Endodermal cell (in vitro differentiated cells): ENCODE measurements at regions not wholly inside any gene's neighbourhood (a gene's known extent, or its start where the extent isn't known, plus 50 kb on each side); places are given as distances from the start of the nearest gene placed in this dataset.

Experiments used
- DNase-seq: peaks from one replicate; pipeline ENCODE4 v3.0.0-alpha.2; 2017
- H3K27ac ChIP-seq: 2 replicates; pipeline ENCODE4 v1.5.1; 2013; ENCODE audit warnings: mild to moderate bottlenecking, low read depth, low read length, moderate library complexity
- H3K27me3 ChIP-seq: 2 replicates; pipeline ENCODE4 v1.6.1; 2013; ENCODE audit warnings: mild to moderate bottlenecking, low read length, moderate library complexity; ENCODE audit not compliant: insufficient read depth, control insufficient read depth, poor library complexity, severe bottlenecking
- H3K36me3 ChIP-seq: 2 replicates; pipeline ENCODE4 v1.7.0; 2013; ENCODE audit warnings: mild to moderate bottlenecking, low read length, moderate library complexity; ENCODE audit not compliant: control insufficient read depth, insufficient read depth
- H3K4me1 ChIP-seq: one replicate; pipeline ENCODE4 v1.7.0; 2013; ENCODE audit warnings: low read length; ENCODE audit not compliant: control insufficient read depth, insufficient read depth
- H3K4me3 ChIP-seq: 2 replicates; pipeline ENCODE4 v1.5.1; 2013; ENCODE audit warnings: mild to moderate bottlenecking, low read length, moderate library complexity
- H3K9ac ChIP-seq: 2 replicates; pipeline ENCODE4 v1.6.1; 2013; ENCODE audit warnings: mild to moderate bottlenecking, low read length, moderate library complexity; ENCODE audit not compliant: poor library complexity, severe bottlenecking; ENCODE audit errors: extremely low read depth
- H3K9me3 ChIP-seq: 2 replicates; pipeline ENCODE4 v1.6.1; 2013; ENCODE audit warnings: mild to moderate bottlenecking, low read length, moderate library complexity; ENCODE audit not compliant: control insufficient read depth
- H3K27ac Mint-ChIP-seq: 2 replicates; pipeline ENCODE4 v1.8.0; 2020; ENCODE audit warnings: mixed read lengths
- H3K27me3 Mint-ChIP-seq: 2 replicates; pipeline ENCODE4 v1.8.0; 2021; ENCODE audit warnings: mild to moderate bottlenecking, mixed read lengths; ENCODE audit not compliant: insufficient read depth
- H3K36me3 Mint-ChIP-seq: 2 replicates; pipeline ENCODE4 v1.8.0; 2020; ENCODE audit warnings: low read depth, mixed read lengths
- H3K4me1 Mint-ChIP-seq: 2 replicates; pipeline ENCODE4 v1.8.0; 2020; ENCODE audit warnings: mixed read lengths
- H3K4me3 Mint-ChIP-seq: 2 replicates; pipeline ENCODE4 v1.8.0; 2020; ENCODE audit warnings: mild to moderate bottlenecking, moderate library complexity, mixed read lengths
- H3K9me3 Mint-ChIP-seq: 2 replicates; pipeline ENCODE4 v1.8.0; 2020; ENCODE audit warnings: mild to moderate bottlenecking, mixed read lengths
- CTCF ChIP-seq: fragments of 200-600 bp; sonication (generic); conservative IDR thresholded peaks from 2 replicates; pipeline ENCODE4 v1.5.0; 2021; ENCODE audit warnings: antibody characterized with exemption, mild to moderate bottlenecking
- WGBS, 2 experiments: methylation state at CpG; one replicate each; pipeline versions ENCODE4 v1.1.5 to v1.1.7; 2013; ENCODE audit warnings: missing lambda C conversion rate in 2 of 2, mixed read lengths in 1 of 2; ENCODE audit not compliant: insufficient coverage in 1 of 2, insufficient read length in 1 of 2; 5-methylcytosine and 5-hydroxymethylcytosine counted together

- TF ChIP-seq CTCF: no peak
- Histone ChIP-seq H3K36me3 (no peaks in the 10 kb centered on the region), H3K27ac (no peak overlapping the region), H3K4me1 (peaks cover 4% of the 10 kb centered on the region), H3K9me3 (no peaks in the 10 kb centered on the region), H3K27me3 (no peaks in the 10 kb centered on the region), H3K4me3 (no peak overlapping the region), H3K9ac (no peak overlapping the region)
- Mint-ChIP-seq H3K4me3 (no peak overlapping the region), H3K36me3 (no peaks in the 10 kb centered on the region), H3K27me3 (peaks cover 12% of the 10 kb centered on the region), H3K27ac (no peak overlapping the region), H3K4me1 (peaks cover 22% of the 10 kb centered on the region), H3K9me3 (no peaks in the 10 kb centered on the region)
- 86 to 100% methylated on average over 1 to 6 of the region's 7 CpGs for WGBS, 2 experiments
- DNase-seq: no peak
These were observed 243.0 kb upstream of the FOXQ1 start for GRCh38 chr6:1068905-1069304.

GRCh38 chr6:1068068-1068467 lies 243.8 kb upstream of the FOXQ1 start:
- H3K9me3 Mint-ChIP-seq: no peaks in the 10 kb centered on the region
- H3K4me1 ChIP-seq: peaks cover 4% of the 10 kb centered on the region
- peaks cover 15% of the 10 kb centered on the region for H3K27me3 Mint-ChIP-seq
- H3K27ac Mint-ChIP-seq: no peak overlapping the region
- no peak for TF ChIP-seq CTCF
- H3K27me3 ChIP-seq: no peaks in the 10 kb centered on the region
- 87 to 90% methylated on average over 5 to 7 of the region's 7 CpGs for WGBS, 2 experiments
- no peak overlapping the region for H3K27ac ChIP-seq
- no peak overlapping the region for H3K9ac ChIP-seq
- no peak overlapping the region for H3K4me3 Mint-ChIP-seq
- H3K4me1 Mint-ChIP-seq: peaks cover 22% of the 10 kb centered on the region
- H3K36me3 ChIP-seq: no peaks in the 10 kb centered on the region
- H3K4me3 ChIP-seq: no peak overlapping the region
- no peaks in the 10 kb centered on the region for H3K9me3 ChIP-seq
- no peaks in the 10 kb centered on the region for H3K36me3 Mint-ChIP-seq
- no peak for DNase-seq

GRCh38 chr6:1067346-1067745 lies 244.6 kb upstream of the FOXQ1 start:
- Mint-ChIP-seq H3K36me3 (no peaks in the 10 kb centered on the region), H3K27ac (no peak overlapping the region), H3K9me3 (no peaks in the 10 kb centered on the region), H3K4me3 (no peak overlapping the region), H3K4me1 (peaks cover 22% of the 10 kb centered on the region), H3K27me3 (peaks cover 17% of the 10 kb centered on the region)
- Histone ChIP-seq H3K36me3 (no peaks in the 10 kb centered on the region), H3K9me3 (no peaks in the 10 kb centered on the region), H3K27me3 (no peaks in the 10 kb centered on the region), H3K4me3 (no peak overlapping the region), H3K27ac (no peak overlapping the region), H3K4me1 (peaks cover 4% of the 10 kb centered on the region), H3K9ac (no peak overlapping the region)
- no peak for TF ChIP-seq CTCF
- WGBS, 2 experiments: 89 to 92% methylated on average over 2 to 3 of the region's 3 CpGs
- no peak for DNase-seq
